ENCODE measurements at regions not wholly inside any gene's neighbourhood (a gene's known extent, or its start where the extent isn't known, plus 50 kb on each side); places are given as distances from the start of the nearest gene placed in this dataset.

GRCh38 chr6:50451826-50452400 is 261.4 kb upstream of the TFAP2D start:
- TF ChIP-seq CTCF (optimal IDR thresholded peaks at IDR 0.05 in 1 of 3, IDR thresholded peaks at IDR 0.05 in 1 of 3, conservative IDR thresholded peaks at IDR 0.05 in 1 of 3; ENCODE audit: extremely low read depth in 1 of 3, insufficient read depth in 2 of 3, low read length in 3 of 3), result no peak
- no peak for TF ChIP-seq EZH2 (IDR thresholded peaks at IDR 0.05; ENCODE audit: low read length)

Measured in keratinocyte (primary cell).